ENCODE measurements at regions not wholly inside any gene's neighbourhood (a gene's known extent, or its start where the extent isn't known, plus 50 kb on each side); places are given as distances from the start of the nearest gene placed in this dataset.
"Not testable (repeated sequence)": the region's sequence is repeated elsewhere in the genome, so short reads cannot be mapped to it uniquely, and the experiment has no call there.

DNA sequence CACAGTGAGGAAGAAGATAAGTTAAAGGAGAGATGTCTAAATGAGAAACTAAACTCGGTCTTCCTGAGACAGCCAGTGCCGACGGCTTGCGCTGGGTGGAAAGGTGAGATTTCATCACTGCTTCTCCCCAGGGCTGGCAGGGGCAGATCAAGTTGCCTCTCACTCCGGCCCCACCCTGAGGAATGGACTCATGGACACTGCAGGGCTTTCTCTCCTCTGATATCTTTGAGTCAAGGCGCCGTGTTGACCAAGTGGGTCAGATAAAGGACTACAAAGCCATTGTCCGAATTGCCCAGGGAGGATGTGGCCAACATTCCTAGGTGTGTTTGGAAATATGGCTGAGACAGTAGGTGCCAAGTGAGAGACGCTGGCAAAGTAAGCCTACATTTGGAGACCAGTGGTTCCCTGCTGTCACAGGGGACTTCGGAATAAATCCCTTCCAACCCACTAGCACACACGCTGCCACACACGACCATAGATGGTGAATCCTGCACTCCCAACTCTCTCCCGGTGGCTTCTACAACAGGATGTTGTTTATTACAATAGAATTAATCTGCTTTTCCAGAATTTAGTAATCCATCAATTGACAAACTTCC lies 156.5 kb upstream of the TSC22D1 start:
- DNase-seq (ENCODE audit: low read depth) = no peak
- TF ChIP-seq, protein P1, sequence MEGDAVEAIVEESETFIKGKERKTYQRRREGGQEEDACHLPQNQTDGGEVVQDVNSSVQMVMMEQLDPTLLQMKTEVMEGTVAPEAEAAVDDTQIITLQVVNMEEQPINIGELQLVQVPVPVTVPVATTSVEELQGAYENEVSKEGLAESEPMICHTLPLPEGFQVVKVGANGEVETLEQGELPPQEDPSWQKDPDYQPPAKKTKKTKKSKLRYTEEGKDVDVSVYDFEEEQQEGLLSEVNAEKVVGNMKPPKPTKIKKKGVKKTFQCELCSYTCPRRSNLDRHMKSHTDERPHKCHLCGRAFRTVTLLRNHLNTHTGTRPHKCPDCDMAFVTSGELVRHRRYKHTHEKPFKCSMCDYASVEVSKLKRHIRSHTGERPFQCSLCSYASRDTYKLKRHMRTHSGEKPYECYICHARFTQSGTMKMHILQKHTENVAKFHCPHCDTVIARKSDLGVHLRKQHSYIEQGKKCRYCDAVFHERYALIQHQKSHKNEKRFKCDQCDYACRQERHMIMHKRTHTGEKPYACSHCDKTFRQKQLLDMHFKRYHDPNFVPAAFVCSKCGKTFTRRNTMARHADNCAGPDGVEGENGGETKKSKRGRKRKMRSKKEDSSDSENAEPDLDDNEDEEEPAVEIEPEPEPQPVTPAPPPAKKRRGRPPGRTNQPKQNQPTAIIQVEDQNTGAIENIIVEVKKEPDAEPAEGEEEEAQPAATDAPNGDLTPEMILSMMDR (conservative IDR thresholded peaks at IDR 0.05; ENCODE audit: low read depth, low read length) = no peak
- H3K4me3 ChIP-seq (ENCODE audit: low read depth, low read length) = no peak overlapping the region

GRCh38 chr13:44730851-44731250 lies 154.7 kb upstream of the TSC22D1 start:
- DNase-seq (ENCODE audit: low read depth) = no peak
- no peak overlapping the region for H3K4me3 ChIP-seq (ENCODE audit: low read depth, low read length)
- TF ChIP-seq, protein P1 (conservative IDR thresholded peaks at IDR 0.05; ENCODE audit: low read depth, low read length) = no peak

DNA sequence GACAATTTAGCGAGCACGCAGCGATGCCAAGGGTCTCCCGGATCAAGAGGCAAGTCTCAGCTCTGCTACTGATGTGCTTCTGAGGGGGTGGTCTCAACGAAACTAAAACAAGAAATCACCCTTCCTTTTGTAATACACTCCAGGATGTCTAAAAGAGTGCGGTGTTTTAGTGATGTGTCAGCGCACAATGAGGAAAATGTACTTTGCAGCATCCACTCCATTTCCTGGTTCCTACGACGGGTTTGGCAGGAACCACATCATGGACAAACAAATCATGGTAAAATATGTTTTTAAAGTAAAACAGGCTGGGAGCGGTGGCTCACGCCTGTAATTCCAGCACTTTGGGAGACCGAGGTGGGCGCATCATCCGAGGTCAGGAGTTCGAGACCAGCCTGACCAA lies 154.0 kb upstream of the TSC22D1 start:
- no peak overlapping the region for H3K4me3 ChIP-seq (ENCODE audit: low read depth, low read length)
- TF ChIP-seq, protein P1 (conservative IDR thresholded peaks at IDR 0.05; ENCODE audit: low read depth, low read length) = no peak
- no peak for DNase-seq (ENCODE audit: low read depth)

GRCh38 chr13:44727591-44727990 lies 151.5 kb upstream of the TSC22D1 start:
- not testable (repeated sequence) for DNase-seq (ENCODE audit: low read depth); H3K4me3 ChIP-seq (ENCODE audit: low read depth, low read length)

DNA sequence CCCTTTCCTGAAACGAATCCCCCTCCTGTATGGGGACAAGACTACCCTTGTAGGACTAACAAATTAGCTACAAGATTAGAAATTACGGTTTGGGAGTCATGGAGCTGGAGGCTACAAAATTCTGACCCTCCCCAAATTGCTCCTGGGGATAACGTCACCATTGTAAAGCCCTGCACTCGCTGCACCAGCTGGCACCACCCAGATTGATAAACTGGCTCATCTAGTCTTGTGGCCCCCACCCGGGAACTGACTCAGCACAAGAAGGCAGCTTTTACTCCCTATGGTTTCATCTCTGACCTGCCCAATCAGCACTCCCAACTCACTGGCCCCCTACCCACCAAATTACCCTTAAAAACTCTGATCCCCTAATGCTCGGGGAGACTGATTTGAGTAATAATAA lies 150.6 kb upstream of the TSC22D1 start:
- no peak for DNase-seq (ENCODE audit: low read depth)
- no peak overlapping the region for H3K4me3 ChIP-seq (ENCODE audit: low read depth, low read length)
- TF ChIP-seq, protein P1 (conservative IDR thresholded peaks at IDR 0.05; ENCODE audit: low read depth, low read length) = no peak

DNA sequence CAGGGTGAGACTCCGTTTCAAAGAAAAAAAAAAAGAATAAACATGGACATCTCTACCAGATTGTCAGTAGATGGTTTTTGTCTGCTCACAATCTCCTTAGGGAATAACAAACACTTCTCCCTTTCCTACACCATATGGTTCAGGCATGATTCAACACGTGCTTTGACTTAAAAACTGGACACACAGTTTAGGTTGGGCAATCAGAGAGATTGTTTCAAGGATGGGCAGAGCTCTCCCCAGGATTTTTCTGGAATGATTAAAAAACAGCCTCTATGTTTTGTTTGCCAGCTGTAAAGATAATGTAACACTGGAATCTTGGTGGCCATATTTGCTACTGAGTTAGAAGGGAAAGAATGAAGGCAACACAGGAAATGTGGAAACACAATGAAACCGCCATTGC lies 150.1 kb upstream of the TSC22D1 start:
- H3K4me3 ChIP-seq (ENCODE audit: low read depth, low read length) = no peak overlapping the region
- TF ChIP-seq, protein P1 (conservative IDR thresholded peaks at IDR 0.05; ENCODE audit: low read depth, low read length) = no peak
- no peak for DNase-seq (ENCODE audit: low read depth)

GRCh38 chr13:44719857-44720671 lies 143.9 kb upstream of the TSC22D1 start:
- TF ChIP-seq, protein P1 (conservative IDR thresholded peaks at IDR 0.05; ENCODE audit: low read depth, low read length) = peak; percentile 3
- DNase-seq (ENCODE audit: low read depth) = peak; percentile 93
- H3K4me3 ChIP-seq (ENCODE audit: low read depth, low read length) = no peak overlapping the region
